Adrenal gland (tissue), 9 donors: ENCODE measurements at regions not wholly inside any gene's neighbourhood (a gene's known extent, or its start where the extent isn't known, plus 50 kb on each side); places are given as distances from the start of the nearest gene placed in this dataset.
"Not testable (repeated sequence)": the region's sequence is repeated elsewhere in the genome, so short reads cannot be mapped to it uniquely, and the experiment has no call there.

ENCODE experiments used
- DNase-seq, 7 donors: peaks; one replicate each; pipeline ENCODE4 v3.0.0-alpha.2; 2019 to 2020
- H3K27ac ChIP-seq, 5 donors: fragments of 200-600 bp; sonication (generic) in 4 of 5; 1 replicate in 3 of 5; 2 replicates in 2 of 5; pipeline versions ENCODE4 v1.5.1 to v1.8.0; 2016 to 2020; ENCODE audit warnings: mild to moderate bottlenecking in 1 of 5
- H3K27me3 ChIP-seq: fragments of 200-600 bp; 2 replicates; pipeline ENCODE4 v1.8.0; 2021
- H3K36me3 ChIP-seq, 2 donors: fragments of 200-600 bp; replicated peaks in 1 of 2; 1 replicate in 1 of 2; 2 replicates in 1 of 2; pipeline versions ENCODE4 v1.5.1 to v1.8.0; 2018 to 2022
- H3K4me1 ChIP-seq, 2 donors: fragments of 200-600 bp; replicated peaks in 1 of 2; 1 replicate in 1 of 2; 2 replicates in 1 of 2; pipeline versions ENCODE4 v1.5.1 to v1.8.0; 2018 to 2021
- H3K4me3 ChIP-seq, 4 donors: fragments of 200-600 bp; sonication (generic) in 3 of 4; one replicate each; pipeline ENCODE4 v1.5.1; 2016 to 2018
- H3K9me3 ChIP-seq, 3 donors: fragments of 200-600 bp; sonication (generic) in 1 of 3; replicated peaks in 1 of 3; 1 replicate in 2 of 3; 2 replicates in 1 of 3; pipeline versions ENCODE4 v1.5.1 to v1.8.0; 2016 to 2021
- POLR2A ChIP-seq, 2 donors: fragments of 450-650 bp; IDR thresholded peaks; one replicate each; pipeline ENCODE4 v1.6.1; 2017; ENCODE audit warnings: antibody characterized with exemption in 2 of 2, mild to moderate bottlenecking in 2 of 2, moderate library complexity in 1 of 2
- WGBS, 4 donors: extraction: QIAGEN DNeasy Blood & Tissue Kit in 2 of 4; methylation state at CpG; one replicate each; pipeline versions ENCODE4 v1.1.5 to v1.1.7; 2013 to 2017; 5-methylcytosine and 5-hydroxymethylcytosine counted together
- intact Hi-C, 2 donors: fragments of 100-400 bp; cut with DNase I; formaldehyde crosslinking; loops; one replicate each; pipeline versions ENCODE4 v1.14.1 to v1.15.0; 2022 to 2023
- TF ChIP-seq, protein P1 (sequence below), 6 experiments: fragments of 450-650 bp in 4 of 6; fragments of 200-600 bp in 2 of 6; sonication (generic) in 1 of 6; IDR thresholded peaks; 1 replicate in 5 of 6; 2 replicates in 1 of 6; pipeline versions ENCODE4 v1.5.1 to v1.8.0; 2016 to 2021; ENCODE audit warnings: antibody characterized with exemption in 6 of 6, mild to moderate bottlenecking in 2 of 6, moderate library complexity in 1 of 6
- donor health status: healthy with polysubstance abuse.
- donor health status: Bipolar disorder and iron deficiency.
- donor health status: DM: yes; HTN: yes; CAD: no.
- donor health status: DM: no; HTN: no; CAD: no.
- donor health status: DM: no; HTN: no; CAD: no.

- Histone ChIP-seq H3K36me3 (no peaks in the 10 kb centered on the region), H3K9me3 (no peaks in the 10 kb centered on the region), H3K4me3 (no peak overlapping the region), H3K27ac (no peak overlapping the region), H3K27me3 (no peaks in the 10 kb centered on the region), H3K4me1 (no peaks in the 10 kb centered on the region)
- no peak for DNase-seq
- no peak for TF ChIP-seq POLR2A (IDR thresholded peaks at IDR 0.05)
- TF ChIP-seq, protein P1, sequence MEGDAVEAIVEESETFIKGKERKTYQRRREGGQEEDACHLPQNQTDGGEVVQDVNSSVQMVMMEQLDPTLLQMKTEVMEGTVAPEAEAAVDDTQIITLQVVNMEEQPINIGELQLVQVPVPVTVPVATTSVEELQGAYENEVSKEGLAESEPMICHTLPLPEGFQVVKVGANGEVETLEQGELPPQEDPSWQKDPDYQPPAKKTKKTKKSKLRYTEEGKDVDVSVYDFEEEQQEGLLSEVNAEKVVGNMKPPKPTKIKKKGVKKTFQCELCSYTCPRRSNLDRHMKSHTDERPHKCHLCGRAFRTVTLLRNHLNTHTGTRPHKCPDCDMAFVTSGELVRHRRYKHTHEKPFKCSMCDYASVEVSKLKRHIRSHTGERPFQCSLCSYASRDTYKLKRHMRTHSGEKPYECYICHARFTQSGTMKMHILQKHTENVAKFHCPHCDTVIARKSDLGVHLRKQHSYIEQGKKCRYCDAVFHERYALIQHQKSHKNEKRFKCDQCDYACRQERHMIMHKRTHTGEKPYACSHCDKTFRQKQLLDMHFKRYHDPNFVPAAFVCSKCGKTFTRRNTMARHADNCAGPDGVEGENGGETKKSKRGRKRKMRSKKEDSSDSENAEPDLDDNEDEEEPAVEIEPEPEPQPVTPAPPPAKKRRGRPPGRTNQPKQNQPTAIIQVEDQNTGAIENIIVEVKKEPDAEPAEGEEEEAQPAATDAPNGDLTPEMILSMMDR (IDR thresholded peaks at IDR 0.05): no peak
- intact Hi-C loops: no loop called here
- 21 to 62% (median 28%) methylated on average over 2 of the region's 2 CpGs for WGBS, 4 donors
Measured at GRCh38 chr1:105585791-105586190, 1470.7 kb upstream of the PRMT6 start.

- intact Hi-C loops: no loop called here
- DNase-seq: no peak
- H3K27me3 ChIP-seq: no peaks in the 10 kb centered on the region
- H3K4me1 ChIP-seq: no peaks in the 10 kb centered on the region
- no peak overlapping the region for H3K4me3 ChIP-seq
- H3K27ac ChIP-seq: no peak overlapping the region
- no peak for TF ChIP-seq POLR2A (IDR thresholded peaks at IDR 0.05)
- TF ChIP-seq, protein P1 (IDR thresholded peaks at IDR 0.05): no peak
- no peaks in the 10 kb centered on the region for H3K36me3 ChIP-seq
- 33 to 54% (median 34%) methylated on average over 1 of the region's 1 CpG for WGBS, 4 donors
- H3K9me3 ChIP-seq: no peaks in the 10 kb centered on the region
Measured at GRCh38 chr1:105591681-105592080, 1464.8 kb upstream of the PRMT6 start.

DNA sequence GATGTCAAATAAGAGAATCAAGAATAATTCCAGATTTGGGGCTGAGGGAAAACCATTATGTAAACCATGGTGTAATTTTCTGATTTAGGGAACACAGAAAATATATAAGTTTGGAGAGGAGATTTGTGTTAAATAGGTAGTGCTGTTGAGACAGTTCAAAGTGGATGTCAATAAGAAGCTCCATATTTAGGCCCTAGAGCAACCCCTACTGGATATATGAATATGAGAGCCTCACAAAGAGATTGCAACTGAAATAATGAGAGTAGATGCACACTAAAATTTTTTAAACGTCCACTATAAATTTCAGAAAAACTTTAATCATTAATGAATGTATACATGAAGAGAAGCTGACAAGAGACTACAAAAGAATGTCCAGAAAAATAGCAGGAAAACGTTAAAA is 1447.8 kb upstream of the PRMT6 start:
- 22 to 35% (median 29%) methylated on average over 2 of the region's 2 CpGs for WGBS, 4 donors

GRCh38 chr1:105626276-105626987 is 1430.0 kb upstream of the PRMT6 start:
- Histone ChIP-seq H3K4me3 (no peak overlapping the region), H3K27me3 (no peaks in the 10 kb centered on the region), H3K27ac (no peak overlapping the region), H3K9me3 (no peaks in the 10 kb centered on the region), H3K4me1 (no peaks in the 10 kb centered on the region), H3K36me3 (no peaks in the 10 kb centered on the region)
- intact Hi-C loops: no loop called here
- DNase-seq: no peak
- TF ChIP-seq, protein P1 (IDR thresholded peaks at IDR 0.05): no peak
- no peak for TF ChIP-seq POLR2A (IDR thresholded peaks at IDR 0.05)
- WGBS, 4 donors: 67 to 72% (median 68%) methylated on average over 6 of the region's 6 CpGs

More for the DNA sequence above, 1447.8 kb upstream of the PRMT6 start:
- Histone ChIP-seq H3K4me3 (no peak overlapping the region), H3K36me3 (no peaks in the 10 kb centered on the region), H3K27ac (no peak overlapping the region), H3K27me3 (no peaks in the 10 kb centered on the region), H3K9me3 (no peaks in the 10 kb centered on the region), H3K4me1 (no peaks in the 10 kb centered on the region)
- no peak for DNase-seq
- intact Hi-C loops: no loop called here
- no peak for TF ChIP-seq POLR2A (IDR thresholded peaks at IDR 0.05)
- TF ChIP-seq, protein P1 (IDR thresholded peaks at IDR 0.05): no peak

- H3K27me3 ChIP-seq, H3K9me3 ChIP-seq, H3K36me3 ChIP-seq, intact Hi-C loops, H3K4me3 ChIP-seq, H3K4me1 ChIP-seq, DNase-seq, H3K27ac ChIP-seq: not testable (repeated sequence)
- WGBS, 4 donors: 91 to 95% (median 92%) methylated on average over 9 to 36 of the region's 36 CpGs
Measured at GRCh38 chr1:105631153-105631744, 1425.2 kb upstream of the PRMT6 start.
